Gastrocnemius medialis (tissue), 4 donors: ENCODE measurements at regions not wholly inside any gene's neighbourhood (a gene's known extent, or its start where the extent isn't known, plus 50 kb on each side); places are given as distances from the start of the nearest gene placed in this dataset.

ENCODE experiments used
- POLR2A ChIP-seq, 2 donors: fragments of 450-650 bp; IDR thresholded peaks; one replicate each; pipeline ENCODE4 v1.6.1; 2017; ENCODE audit warnings: antibody characterized with exemption in 2 of 2, mild to moderate bottlenecking in 2 of 2, moderate library complexity in 2 of 2
- TF ChIP-seq, protein P1 (sequence below), 5 experiments: fragments of 450-650 bp in 3 of 5; fragments of 200-600 bp in 2 of 5; sonication (generic) in 2 of 5; IDR thresholded peaks in 4 of 5; conservative IDR thresholded peaks in 1 of 5; 1 replicate in 4 of 5; 2 replicates in 1 of 5; pipeline ENCODE4 v1.5.1; 2016 to 2019; ENCODE audit warnings: antibody characterized with exemption in 5 of 5, mild to moderate bottlenecking in 3 of 5, moderate library complexity in 3 of 5

DNA sequence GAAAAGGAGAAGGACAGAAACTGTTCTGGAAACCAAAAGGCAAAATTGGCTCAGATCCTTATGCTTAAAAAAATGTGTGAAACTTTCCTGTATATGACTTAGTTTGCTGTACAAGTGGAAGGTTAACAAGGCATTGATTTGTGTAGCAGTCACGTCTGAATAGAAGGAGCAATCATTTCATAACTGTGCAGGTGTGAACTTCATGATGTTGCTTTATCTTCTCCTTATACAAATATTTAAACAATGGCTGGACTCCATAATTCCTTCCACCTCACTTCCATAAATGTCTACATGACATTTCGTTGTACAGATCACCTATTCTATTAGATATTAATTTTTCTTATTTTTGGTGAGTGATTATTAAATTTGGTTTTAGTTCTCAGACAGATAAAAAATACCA lies 382.7 kb upstream of the NPAP1 start:
- no peak for TF ChIP-seq POLR2A (IDR thresholded peaks at IDR 0.05)
- TF ChIP-seq, protein P1, sequence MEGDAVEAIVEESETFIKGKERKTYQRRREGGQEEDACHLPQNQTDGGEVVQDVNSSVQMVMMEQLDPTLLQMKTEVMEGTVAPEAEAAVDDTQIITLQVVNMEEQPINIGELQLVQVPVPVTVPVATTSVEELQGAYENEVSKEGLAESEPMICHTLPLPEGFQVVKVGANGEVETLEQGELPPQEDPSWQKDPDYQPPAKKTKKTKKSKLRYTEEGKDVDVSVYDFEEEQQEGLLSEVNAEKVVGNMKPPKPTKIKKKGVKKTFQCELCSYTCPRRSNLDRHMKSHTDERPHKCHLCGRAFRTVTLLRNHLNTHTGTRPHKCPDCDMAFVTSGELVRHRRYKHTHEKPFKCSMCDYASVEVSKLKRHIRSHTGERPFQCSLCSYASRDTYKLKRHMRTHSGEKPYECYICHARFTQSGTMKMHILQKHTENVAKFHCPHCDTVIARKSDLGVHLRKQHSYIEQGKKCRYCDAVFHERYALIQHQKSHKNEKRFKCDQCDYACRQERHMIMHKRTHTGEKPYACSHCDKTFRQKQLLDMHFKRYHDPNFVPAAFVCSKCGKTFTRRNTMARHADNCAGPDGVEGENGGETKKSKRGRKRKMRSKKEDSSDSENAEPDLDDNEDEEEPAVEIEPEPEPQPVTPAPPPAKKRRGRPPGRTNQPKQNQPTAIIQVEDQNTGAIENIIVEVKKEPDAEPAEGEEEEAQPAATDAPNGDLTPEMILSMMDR (IDR thresholded peaks at IDR 0.05 in 4 of 5, conservative IDR thresholded peaks at IDR 0.05 in 1 of 5): no peak
